COLO829 (cell line): ENCODE measurements at regions not wholly inside any gene's neighbourhood (a gene's known extent, or its start where the extent isn't known, plus 50 kb on each side); places are given as distances from the start of the nearest gene placed in this dataset.
A peak's percentile ranks its signal among the peaks of the same experiment; 100 is the strongest.

Experiments used
- DNase-seq: peaks from one replicate; pipeline ENCODE4 v3.0.0; 2012; ENCODE audit warnings: low spot score

DNA sequence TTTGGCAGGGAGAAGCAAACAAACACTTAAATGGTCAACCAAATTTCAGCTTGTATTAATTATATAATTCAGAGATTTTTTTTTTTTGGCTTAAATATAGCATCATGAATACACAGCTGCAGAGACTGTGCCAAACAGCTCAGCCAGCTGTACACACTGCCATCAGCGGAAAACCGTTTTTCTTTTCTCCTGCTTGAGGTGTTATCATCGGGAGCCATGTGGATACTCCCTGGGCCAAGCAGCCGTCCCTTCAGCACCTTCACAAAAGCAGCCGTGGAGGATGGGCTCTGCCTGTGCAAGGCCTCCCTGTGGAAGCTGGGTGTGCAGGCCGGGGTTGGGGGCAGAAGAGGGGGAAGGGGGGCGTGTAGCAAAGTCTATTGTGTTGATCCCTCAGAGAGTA is 85.0 kb downstream of the NUF2 start:
- DNase-seq: no peak

DNA sequence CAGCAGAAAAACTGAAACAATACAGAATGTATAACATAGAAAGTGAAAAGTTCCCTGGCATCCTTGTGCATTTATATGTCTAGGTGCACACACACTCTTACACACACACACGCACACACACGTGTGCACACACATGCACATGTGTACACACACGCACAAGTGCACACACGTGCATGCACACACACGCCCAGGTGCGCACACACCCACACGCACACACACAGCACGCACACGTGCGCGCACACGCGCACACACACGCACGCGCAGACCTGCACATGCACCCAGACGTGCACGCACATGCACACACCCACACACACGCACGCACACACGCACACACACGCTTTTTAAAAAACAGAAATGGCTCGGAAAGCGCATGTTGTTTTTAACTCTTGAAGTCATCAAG is 86.5 kb downstream of the NUF2 start:
- DNase-seq: no peak

DNA sequence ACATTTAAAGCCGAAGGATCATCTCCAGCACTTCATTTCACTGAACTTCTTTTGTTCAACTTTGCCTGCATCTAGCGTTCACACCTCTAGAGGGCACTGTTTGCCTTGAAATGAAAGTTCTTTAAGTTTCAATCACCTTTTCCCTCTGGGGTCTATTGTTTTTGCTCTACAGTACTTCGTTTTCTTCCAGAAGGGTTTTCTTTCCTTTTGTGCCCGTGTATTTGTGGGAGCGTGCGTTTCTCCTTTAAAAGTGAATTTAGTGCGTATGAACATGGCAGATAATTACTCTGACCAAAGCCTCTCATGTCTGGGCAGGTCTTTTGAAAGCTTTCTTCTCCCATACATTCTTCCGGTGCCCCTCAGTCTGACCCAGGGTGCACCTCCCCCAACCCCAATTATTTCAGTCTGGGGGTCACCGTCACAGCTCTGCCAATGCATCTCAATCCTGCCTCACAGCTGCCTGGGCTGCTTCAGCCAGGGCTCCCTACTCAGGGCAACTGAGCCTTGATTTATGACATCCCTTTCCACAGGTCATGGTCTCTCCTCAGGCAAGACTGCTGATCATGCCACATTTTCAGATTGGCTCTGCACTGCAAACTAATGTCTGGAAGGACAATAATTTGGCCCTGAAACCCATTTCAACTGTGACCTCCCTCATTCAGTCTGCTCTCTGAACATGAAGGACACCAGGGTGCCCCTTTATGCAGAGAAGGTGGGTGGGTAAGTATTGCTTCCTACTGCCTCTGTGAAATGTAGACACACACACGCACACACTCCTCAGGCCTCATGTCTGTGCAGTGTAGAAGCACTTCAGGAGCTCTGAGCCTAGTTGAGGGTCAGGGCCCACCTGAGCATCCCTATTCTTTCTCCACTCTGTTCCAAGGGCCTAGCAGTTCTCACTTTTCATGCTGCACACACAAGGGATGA is 88.6 kb downstream of the NUF2 start:
- peak; percentile 56 for DNase-seq

DNA sequence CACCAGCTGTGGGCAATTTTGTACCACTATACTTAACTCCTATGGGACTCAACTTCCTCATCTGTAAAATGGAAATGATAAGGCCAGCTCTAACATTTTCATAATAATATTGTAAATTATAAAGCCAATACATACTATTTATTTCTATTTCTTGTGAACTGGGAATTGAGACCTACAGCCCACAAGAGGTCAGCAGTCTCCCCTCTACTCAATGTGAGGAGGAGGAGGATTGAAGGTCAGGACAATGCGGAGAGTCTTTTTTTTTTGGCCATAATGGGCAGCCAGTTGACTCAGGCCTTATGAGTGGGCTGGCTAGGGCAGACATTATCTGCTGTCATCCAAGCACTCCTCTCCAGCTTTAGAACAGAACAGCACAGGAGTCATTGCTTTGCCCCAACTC is 90.5 kb downstream of the NUF2 start:
- no peak for DNase-seq

DNA sequence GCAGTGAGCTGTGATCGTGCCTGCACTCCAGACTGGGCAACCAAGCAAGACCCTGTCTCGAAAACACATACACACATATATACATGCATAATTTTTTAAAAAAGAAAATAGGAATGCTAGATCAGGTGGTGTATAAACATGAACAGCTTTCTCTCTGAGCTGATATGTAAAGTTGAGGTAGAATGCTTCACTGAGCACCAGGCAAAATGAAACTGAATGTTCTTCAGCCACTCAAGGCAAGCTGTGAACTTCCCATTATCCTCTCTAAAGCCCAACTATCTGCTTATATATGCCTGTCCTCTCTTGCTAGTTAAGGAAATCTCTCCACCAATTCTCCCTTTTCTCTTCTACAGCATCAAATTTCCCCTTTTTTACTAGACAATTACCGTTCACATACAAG is 93.0 kb downstream of the NUF2 start:
- no peak for DNase-seq

DNA sequence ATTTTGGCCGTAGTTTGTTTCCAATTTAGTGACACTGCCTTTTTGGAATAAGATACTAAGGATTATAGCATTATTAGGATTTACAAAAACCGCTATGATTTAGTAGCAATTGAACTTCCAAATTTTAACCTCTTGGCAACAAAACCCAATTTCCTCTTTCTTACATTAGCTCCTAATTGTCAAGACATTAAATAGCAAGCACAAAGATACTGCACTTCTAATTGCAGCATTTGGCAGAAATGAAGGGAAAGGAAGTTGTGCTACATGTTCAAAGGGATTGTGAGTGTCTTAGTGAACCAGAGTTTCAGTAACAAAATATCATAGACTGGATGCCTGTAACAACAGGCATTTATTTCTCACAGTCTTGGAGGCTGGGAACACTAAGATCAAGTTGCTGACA is 99.9 kb downstream of the NUF2 start:
- no peak for DNase-seq

DNA sequence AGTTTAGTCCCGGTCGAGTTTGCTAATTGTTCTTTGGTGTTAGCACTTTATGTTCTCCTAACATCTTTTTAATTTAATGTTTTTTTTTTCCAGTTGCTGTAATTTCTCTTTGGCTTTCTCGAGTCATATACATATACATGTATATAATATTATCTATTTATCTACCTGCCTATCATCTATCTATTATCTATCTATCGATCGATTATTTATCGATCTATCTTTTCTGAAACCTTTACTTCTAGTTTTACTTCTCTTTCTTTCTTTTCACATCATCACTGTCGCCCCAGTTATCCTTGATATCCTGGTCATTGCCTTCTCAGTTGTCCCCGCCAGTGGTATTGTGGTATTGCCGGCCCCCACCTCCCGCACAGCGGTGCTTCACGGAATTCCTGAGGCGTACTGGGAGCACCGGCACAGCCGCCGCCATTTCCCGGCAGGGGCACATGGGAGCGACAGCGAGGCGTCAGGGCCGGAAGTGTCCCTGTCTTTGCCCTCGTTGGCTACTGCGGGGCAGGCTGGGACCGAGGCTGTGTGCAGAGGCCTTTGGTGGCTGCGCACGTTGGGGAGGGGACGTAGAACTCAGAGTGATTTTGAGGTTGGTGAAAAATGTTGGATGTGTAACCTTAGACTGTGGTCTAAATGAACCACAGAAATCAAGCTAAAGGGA is 101.1 kb downstream of the NUF2 start:
- no peak for DNase-seq

DNA sequence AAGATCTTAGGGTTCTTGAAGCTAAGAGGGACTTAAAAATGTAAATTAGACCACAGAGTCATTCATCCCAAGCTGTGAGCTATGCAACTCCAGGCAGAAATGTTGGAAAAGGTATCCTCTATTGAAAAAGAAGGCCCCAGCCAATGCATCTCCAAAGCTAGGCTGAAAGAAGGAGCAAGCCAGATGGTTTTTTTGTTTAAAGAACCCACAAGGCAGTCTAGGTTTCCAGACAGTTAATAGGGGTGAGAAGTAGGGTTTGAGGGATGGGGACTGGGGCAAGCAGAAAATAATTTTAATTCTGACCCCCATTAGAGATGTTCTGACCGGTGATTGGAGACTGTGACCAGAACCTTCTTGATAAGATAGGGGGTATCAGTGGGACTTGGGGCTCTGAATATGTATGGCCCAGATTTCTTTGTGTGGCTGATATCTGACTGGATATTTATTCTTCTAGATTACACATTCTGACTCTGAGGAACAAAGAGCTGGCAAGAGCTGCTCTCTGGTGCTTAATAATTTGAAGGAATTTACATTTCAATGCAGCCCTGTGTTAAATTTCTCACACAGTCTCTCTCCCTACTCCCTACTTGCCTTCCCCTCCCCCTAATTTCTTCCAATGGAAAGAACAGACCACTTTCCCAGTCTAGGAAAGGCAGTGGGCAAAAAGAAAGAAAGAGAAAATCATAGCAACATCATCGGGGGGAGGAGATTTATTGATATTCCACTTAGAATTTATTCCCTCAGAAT is 104.9 kb downstream of the NUF2 start:
- no peak for DNase-seq

DNA sequence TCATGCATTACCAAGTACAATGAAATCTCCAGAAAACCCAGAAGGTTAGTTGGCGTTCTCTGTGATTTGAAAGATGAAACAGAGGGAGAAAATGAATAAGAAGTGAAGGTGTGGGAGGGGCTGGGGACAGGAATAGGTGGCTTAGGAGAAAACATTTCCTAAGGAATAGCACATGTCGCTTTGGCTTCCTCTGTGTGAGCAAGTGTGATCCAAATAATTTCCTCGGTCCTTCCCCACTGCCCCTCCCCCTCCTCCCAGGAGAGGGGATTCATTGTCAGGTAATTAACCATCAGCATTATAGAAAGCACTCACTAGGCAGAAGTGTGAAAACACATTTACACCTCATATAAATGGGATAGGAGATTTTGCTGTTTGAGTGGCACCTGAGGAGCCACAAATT is 105.5 kb downstream of the NUF2 start:
- DNase-seq: no peak

DNA sequence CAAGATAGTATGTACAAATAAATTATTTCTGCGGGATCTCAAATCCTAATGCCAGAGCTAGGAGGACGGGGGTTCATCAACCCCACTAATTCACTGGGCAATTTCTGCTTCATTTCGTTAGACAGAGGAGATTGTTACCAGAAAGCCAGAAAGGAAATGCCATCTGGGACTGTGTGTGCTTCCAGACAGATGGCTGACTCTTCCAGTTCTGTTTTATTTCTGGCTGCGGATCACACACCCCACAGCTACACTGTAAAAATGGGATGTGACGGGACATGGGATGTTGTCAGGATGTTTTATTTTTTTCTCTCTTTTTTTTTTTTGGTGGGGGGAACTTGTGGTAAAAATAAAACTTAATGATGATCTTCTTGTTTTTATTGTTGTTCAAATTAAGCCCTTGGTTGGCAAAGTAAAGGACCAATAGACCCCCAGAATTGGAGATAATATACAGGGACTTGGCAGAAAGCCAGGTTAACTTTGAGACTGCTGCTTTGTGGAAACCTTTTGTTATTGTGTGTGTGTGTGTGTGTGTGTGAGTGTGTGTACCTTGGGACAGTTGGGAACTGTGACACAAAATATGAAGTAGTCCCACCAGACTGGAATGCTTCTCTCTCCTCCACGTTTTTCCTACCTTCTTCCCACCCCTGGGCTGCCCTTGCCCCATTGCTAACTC is 114.5 kb downstream of the NUF2 start:
- no peak for DNase-seq

DNA sequence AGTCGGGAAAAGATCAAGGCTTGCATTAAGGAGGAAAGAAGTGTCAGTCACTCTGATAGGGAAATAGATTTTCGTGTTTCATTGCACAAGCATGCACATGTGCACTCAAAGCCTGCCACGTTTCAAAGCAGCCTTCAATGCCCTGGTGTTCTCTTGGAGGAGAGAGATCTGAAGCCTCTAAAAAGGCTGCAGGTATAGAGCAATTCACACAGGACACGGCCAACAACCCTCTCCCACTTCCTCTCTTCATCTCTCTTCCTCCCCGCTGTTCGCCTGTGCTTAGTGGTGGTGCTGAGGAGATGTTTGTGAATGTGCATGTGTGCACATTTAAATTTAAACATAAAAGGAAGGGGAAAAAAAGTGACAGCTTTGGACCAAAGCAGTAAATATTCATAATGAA is 117.7 kb downstream of the NUF2 start:
- DNase-seq: no peak

DNA sequence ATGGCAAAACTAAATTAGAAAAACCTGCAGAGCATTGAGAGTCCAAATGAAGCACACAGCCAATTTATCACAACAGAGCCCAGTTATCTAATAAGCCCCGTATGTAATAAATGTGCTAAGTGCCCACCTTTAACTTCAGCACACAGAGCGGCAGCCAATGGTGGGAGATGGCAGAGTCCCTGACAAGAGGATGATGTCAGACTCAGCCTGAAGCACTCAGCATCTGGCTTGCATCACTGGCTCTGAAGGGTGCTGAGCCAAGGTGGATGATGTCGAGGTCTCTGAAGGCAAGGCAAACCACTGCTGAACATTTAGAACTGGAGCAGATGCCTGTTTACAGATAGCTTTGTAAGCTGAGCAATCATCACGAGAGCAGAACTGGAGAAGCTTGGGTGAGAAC is 118.3 kb downstream of the NUF2 start:
- no peak for DNase-seq

DNA sequence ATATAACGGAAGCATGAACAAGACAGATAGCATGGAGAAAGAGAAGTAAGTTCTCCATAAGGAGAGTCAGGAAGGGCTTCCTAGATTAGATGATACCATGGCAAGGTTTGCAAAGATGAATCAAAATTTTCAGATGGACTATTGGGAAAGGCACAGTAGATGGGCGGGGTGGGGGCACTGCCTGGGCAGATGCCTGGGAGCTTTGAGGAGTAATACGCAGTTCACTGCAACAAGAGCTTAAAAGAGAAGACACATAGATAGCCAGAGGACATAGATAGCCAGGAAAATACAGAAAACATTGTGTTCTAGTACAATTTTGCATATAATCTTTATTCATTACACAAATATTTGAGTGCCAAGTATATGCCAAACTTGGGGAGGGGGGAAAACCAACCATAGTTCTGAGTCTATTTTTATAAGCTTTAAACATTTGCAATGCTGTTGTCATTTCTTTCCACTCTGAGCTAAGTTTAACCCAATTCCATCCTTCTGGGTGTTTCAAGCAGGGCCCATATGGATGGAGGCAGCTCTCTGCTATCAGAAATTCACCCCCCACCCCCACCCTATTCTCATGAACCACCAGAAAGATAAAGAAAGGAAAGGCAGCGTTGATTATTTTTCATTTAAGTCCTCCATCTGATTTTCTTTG is 120.6 kb downstream of the NUF2 start:
- DNase-seq: no peak

DNA sequence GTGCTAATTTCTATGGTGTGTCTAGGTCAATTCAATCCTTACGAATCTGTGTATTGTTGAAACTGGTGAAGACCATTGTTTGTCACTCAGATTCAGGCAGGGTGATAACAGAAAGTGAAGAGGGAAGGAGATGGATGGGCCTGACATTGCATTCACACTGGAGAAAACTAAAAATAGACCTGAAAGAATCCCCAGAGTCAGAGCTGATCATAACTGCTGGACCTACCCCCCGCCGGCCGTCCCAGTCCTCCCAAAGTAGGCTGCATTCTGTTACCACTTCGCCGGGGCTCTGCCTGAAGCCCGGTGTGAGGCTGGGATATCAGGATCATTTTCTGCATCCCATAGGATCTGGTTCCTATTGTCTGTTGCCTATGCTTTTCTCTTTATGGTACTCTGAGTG is 121.1 kb downstream of the NUF2 start:
- no peak for DNase-seq

DNA sequence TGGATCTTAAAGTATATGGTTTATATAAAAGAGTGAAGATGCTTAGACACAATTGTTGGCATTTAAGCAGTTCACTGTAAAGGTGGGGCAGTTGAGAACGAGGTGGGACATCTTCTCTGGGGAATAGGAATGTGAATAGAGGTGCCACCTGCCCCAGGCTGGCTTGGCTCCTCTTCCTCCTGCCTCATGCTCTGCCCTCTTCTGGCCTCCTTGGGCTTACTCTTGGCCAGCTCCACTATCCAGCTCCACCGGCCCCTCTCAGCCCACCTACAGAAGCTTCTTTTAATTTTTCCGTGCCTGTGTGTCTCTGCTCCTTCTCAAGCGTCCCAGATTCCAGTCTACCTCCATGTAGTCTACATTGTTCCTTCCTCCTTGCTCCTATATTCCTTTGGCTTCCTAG is 122.1 kb downstream of the NUF2 start:
- no peak for DNase-seq

DNA sequence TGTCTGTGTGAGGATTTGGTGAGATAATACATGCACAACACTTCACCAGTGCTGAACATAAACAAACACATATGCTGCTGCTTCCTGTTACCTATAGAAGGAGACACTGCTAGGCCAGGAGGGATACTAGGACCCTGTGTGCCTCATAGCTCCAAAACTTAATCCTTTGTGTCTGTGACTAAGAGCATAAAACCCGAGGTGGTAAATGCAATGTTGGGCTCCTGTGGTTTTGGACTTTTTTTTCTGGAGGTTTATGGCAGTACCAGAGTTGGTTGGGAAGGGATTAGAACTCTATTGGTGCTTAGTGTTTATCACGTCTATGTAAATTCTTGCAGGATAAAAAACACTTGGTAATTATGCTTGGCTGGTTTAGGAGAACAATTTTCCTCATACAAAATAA is 122.9 kb downstream of the NUF2 start:
- no peak for DNase-seq

DNA sequence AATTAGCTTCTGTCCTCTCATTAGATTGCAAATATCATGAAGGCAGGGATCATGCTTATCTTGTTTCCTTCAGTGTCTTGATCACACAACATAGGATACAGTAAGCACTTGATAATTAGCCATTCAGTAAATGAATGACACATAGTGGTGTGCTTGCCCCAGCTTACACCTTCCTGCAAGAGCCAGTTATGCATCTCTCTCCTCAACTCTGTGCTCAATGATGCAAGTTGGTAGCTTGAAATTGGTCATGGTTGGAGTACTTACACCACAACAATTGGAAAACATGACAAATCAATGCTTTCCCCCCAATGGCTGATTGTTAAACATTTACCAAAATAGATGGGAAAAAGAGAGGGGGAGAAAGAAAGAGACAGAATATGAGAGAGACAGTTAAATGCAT is 129.2 kb downstream of the NUF2 start:
- no peak for DNase-seq

DNA sequence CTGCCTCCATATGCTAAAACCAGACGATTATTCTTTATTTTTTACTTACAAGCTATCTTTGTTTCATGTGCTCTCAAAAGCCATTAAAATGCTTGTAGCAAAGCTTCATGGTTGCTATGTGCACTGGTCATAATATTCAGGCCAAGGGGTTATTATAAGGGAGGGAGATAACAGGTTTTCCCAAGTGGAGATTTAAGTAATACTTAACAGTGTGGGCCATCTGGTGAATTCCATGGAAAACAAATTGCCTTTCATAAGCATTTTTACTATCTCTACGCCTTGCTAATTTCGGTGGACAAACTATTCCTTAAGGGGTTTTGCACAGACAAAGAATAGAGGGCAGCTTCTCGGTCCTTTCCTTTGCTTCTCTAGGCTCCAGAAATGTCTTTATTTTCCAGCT is 137.8 kb downstream of the NUF2 start:
- no peak for DNase-seq

DNA sequence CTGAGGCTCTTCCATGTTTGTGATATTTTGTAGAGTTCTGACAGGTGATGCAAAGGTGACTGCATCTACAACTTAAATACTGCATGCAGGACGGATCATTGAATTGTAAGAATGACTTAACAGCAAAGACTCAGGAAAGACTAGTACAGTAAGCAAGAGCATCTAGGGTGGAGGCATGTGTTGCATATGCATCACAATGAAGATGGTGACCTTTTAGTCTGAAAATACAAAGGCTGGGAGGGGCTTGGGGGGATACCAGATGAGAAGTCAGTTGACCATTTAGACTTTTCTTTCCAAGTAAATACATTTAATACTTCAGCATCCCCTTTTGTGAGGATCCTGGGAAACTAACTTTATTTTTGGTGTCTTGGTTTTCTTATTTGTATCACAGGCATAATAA is 145.5 kb downstream of the NUF2 start:
- no peak for DNase-seq

DNA sequence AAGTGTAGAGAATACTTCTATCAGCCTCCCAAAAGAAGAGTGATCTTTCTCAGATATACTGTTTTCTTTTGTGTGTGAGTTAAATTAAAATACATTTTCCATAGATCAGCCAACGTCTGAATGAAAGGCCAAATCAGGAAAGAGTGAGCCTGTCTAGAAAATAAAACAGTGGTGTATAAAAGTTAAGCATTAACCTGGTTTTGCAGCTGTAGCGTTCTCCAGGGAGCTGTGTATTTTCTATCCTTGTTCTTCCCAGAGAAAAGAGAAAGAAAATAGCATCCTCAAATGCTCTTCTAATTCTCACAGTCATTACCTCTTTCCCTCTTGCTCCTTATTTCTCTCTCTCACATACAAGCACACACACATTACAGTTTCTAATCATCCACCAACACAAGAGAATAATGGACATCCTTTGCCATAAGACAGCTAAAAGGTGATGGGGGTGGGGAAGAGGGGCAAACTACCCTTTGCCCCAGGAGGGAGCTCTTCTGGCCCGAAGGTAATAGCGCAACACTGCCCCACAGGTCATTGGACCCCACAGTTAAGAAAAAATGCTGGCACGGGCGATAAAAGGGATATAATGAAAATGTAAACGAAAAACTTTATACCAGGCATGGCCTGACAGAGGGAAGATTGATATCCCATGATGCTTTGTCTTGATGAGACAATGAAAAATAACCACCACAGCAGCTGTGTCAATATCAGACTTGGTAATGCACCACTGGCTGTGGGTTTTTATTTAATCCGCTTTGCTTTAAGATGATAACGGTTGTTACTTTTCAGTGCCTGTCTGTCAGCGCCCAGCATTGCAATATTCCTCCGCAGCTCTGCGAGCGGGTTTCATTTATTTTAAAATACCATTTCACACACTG is 150.3 kb downstream of the NUF2 start:
- DNase-seq: no peak
